Neural crest cell (in vitro differentiated cells): ENCODE measurements at regions not wholly inside any gene's neighbourhood (a gene's known extent, or its start where the extent isn't known, plus 50 kb on each side); places are given as distances from the start of the nearest gene placed in this dataset.

Source experiments
- DNase-seq: peaks from one replicate; pipeline ENCODE4 v3.0.0; 2021; ENCODE audit warnings: low read depth, mixed read lengths, low spot score
- H3K27ac Mint-ChIP-seq: one replicate; pipeline ENCODE4 v1.8.0; 2021; ENCODE audit warnings: mild to moderate bottlenecking, mixed read lengths; ENCODE audit not compliant: unreplicated experiment
- H3K27me3 Mint-ChIP-seq: 2 replicates; pipeline ENCODE4 v1.8.0; 2021; ENCODE audit warnings: low read depth, mild to moderate bottlenecking, mixed read lengths
- H3K36me3 Mint-ChIP-seq: 2 replicates; pipeline ENCODE4 v1.8.0; 2021; ENCODE audit warnings: low read depth, mild to moderate bottlenecking, mixed read lengths
- H3K4me1 Mint-ChIP-seq: 2 replicates; pipeline ENCODE4 v1.8.0; 2021; ENCODE audit warnings: mixed read lengths
- H3K4me3 Mint-ChIP-seq: one replicate; pipeline ENCODE4 v1.8.0; 2021; ENCODE audit warnings: mild to moderate bottlenecking, mixed read lengths
- H3K9me3 Mint-ChIP-seq: 2 replicates; pipeline ENCODE4 v1.8.0; 2021; ENCODE audit warnings: mixed read lengths
- TF ChIP-seq, protein P1 (sequence below): fragments of 200-600 bp; sonication (generic); conservative IDR thresholded peaks from 2 replicates; pipeline ENCODE4 v1.5.0; 2021; ENCODE audit warnings: antibody characterized with exemption, mild to moderate bottlenecking

- peaks cover 22% of the 10 kb centered on the region for H3K4me1 Mint-ChIP-seq
- H3K27ac Mint-ChIP-seq = no peak overlapping the region
- no peaks in the 10 kb centered on the region for H3K27me3 Mint-ChIP-seq
- no peak for DNase-seq
- TF ChIP-seq, protein P1, sequence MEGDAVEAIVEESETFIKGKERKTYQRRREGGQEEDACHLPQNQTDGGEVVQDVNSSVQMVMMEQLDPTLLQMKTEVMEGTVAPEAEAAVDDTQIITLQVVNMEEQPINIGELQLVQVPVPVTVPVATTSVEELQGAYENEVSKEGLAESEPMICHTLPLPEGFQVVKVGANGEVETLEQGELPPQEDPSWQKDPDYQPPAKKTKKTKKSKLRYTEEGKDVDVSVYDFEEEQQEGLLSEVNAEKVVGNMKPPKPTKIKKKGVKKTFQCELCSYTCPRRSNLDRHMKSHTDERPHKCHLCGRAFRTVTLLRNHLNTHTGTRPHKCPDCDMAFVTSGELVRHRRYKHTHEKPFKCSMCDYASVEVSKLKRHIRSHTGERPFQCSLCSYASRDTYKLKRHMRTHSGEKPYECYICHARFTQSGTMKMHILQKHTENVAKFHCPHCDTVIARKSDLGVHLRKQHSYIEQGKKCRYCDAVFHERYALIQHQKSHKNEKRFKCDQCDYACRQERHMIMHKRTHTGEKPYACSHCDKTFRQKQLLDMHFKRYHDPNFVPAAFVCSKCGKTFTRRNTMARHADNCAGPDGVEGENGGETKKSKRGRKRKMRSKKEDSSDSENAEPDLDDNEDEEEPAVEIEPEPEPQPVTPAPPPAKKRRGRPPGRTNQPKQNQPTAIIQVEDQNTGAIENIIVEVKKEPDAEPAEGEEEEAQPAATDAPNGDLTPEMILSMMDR = no peak
- H3K36me3 Mint-ChIP-seq = peaks cover 2% of the 10 kb centered on the region
- H3K4me3 Mint-ChIP-seq = peak overlapping the region; percentile 92
- peaks cover 2% of the 10 kb centered on the region for H3K9me3 Mint-ChIP-seq
These were observed 101.7 kb downstream of the ARRDC3 start for GRCh38 chr5:91281401-91281800.

- peak overlapping the region; percentile 90 for H3K27ac Mint-ChIP-seq
- H3K4me3 Mint-ChIP-seq = peak overlapping the region; percentile 92
- DNase-seq = peak; percentile 79
- H3K9me3 Mint-ChIP-seq = no peaks in the 10 kb centered on the region
- H3K4me1 Mint-ChIP-seq = peaks cover 22% of the 10 kb centered on the region
- H3K27me3 Mint-ChIP-seq = no peaks in the 10 kb centered on the region
- H3K36me3 Mint-ChIP-seq = peaks cover 2% of the 10 kb centered on the region
- TF ChIP-seq, protein P1 = no peak
These were observed 102.5 kb downstream of the ARRDC3 start for GRCh38 chr5:91280362-91281269.

DNA sequence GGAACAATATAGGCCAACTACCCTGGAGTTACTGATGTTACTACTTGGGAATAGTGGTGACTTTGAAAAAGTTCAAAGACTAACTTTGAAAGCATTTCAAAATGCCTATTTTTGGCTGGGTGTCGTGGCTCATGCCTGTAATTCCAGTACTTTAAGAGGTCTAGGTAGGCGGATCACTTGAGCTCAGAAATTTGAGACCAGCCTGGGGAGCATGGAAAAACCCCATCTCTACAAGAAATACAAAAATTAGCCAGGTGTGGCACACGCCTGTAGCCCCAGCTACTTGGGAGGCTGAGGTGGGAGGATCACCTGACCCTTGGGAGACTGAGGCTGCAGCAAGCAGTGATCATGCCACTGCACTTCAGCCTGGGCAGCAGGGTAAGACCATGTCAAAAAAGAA is 105.3 kb downstream of the ARRDC3 start:
- no peaks in the 10 kb centered on the region for H3K27me3 Mint-ChIP-seq
- TF ChIP-seq, protein P1 = no peak
- H3K9me3 Mint-ChIP-seq = no peaks in the 10 kb centered on the region
- no peak for DNase-seq
- H3K36me3 Mint-ChIP-seq = no peaks in the 10 kb centered on the region
- H3K4me1 Mint-ChIP-seq = peaks cover 25% of the 10 kb centered on the region
- peak overlapping the region; percentile 19 for H3K4me3 Mint-ChIP-seq
- no peak overlapping the region for H3K27ac Mint-ChIP-seq

DNA sequence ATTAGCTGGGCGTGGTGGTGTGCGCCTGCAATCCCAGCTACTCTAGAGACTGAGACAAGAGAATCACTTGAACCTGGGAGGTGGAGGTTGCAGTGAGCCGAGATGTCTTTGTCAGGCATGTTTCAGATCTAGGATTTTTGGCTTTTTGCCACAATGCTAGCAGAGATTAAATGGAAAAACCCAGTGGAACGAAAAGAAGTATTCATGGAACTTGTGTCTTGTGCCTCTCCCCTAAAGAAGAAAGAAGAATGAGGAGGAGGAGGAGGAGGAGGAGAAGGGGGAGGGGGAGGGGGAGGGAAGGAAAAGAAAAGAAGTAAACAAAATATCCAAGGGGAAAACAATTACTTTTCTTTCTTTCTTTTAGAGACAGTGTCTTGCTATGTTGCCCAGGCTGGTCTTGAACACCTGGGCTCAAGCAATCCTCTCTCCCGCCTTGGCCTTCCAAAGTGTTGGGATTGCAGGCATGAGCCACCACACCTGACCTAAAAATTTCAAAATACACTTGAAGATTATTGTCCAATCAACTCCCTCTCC is 106.0 kb downstream of the ARRDC3 start:
- no peaks in the 10 kb centered on the region for H3K9me3 Mint-ChIP-seq
- H3K36me3 Mint-ChIP-seq = no peaks in the 10 kb centered on the region

DNA sequence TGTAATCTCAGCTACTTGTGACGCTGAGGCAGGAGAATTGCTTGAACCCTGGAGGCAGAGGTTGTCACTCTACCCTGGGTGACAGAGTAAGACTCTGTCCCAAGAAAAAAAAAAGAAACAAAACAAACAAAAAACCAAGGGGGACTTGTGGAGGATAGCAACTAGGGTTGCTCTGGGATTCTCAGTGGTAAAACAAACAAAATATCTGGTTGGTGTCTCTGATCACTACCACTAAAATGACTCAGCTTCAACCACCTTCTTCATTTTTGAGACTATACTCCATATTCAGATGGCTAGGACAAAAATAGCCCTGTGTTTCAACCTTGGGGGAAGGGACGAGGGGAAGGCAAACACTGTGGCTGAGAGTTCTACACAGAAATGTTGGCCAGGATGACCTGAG is 110.3 kb downstream of the ARRDC3 start:
- H3K27ac Mint-ChIP-seq = no peak overlapping the region
- no peaks in the 10 kb centered on the region for H3K36me3 Mint-ChIP-seq
- H3K4me1 Mint-ChIP-seq = peaks cover 8% of the 10 kb centered on the region
- no peaks in the 10 kb centered on the region for H3K27me3 Mint-ChIP-seq
- no peaks in the 10 kb centered on the region for H3K9me3 Mint-ChIP-seq
- DNase-seq = no peak
- TF ChIP-seq, protein P1 = no peak
- no peak overlapping the region for H3K4me3 Mint-ChIP-seq

More for the DNA sequence above, 106.0 kb downstream of the ARRDC3 start:
- H3K4me3 Mint-ChIP-seq = peak overlapping the region; percentile 51
- DNase-seq = no peak
- no peaks in the 10 kb centered on the region for H3K27me3 Mint-ChIP-seq
- H3K27ac Mint-ChIP-seq = no peak overlapping the region
- peaks cover 27% of the 10 kb centered on the region for H3K4me1 Mint-ChIP-seq
- TF ChIP-seq, protein P1 = no peak
